Ovary (tissue), 7 donors: ENCODE measurements at regions not wholly inside any gene's neighbourhood (a gene's known extent, or its start where the extent isn't known, plus 50 kb on each side); places are given as distances from the start of the nearest gene placed in this dataset.

Experiments used
- DNase-seq, 5 donors: peaks; one replicate each; pipeline ENCODE4 v3.0.0-alpha.2; 2019 to 2020
- H3K27ac ChIP-seq, 2 donors: fragments of 200-600 bp; one replicate each; pipeline versions ENCODE4 v1.5.1 to v1.8.0; 2019 to 2022
- H3K27me3 ChIP-seq: fragments of 200-600 bp; one replicate; pipeline ENCODE4 v1.8.0; 2022
- H3K36me3 ChIP-seq: fragments of 200-600 bp; sonication (generic); one replicate; pipeline ENCODE4 v1.5.1; 2019
- H3K4me1 ChIP-seq: one replicate; pipeline ENCODE4 v1.8.1; 2013; ENCODE audit warnings: mild to moderate bottlenecking, moderate library complexity; ENCODE audit not compliant: insufficient read depth
- H3K4me3 ChIP-seq: fragments of 200-600 bp; sonication (generic); one replicate; pipeline ENCODE4 v1.5.1; 2017
- H3K9me3 ChIP-seq, 2 donors: fragments of 200-600 bp in 1 of 2; sonication (generic) in 1 of 2; one replicate each; pipeline versions ENCODE4 v1.5.1 to v1.8.1; 2013 to 2019; ENCODE audit warnings: mild to moderate bottlenecking in 1 of 2, moderate library complexity in 1 of 2
- CTCF ChIP-seq, 3 donors: fragments of 450-650 bp in 2 of 3; fragments of 200-600 bp in 1 of 3; IDR thresholded peaks; one replicate each; pipeline versions ENCODE4 v1.5.1 to v1.8.0; 2016 to 2022; ENCODE audit warnings: antibody characterized with exemption in 3 of 3, mild to moderate bottlenecking in 1 of 3
- EP300 ChIP-seq: sonication (generic); formaldehyde crosslinking; IDR thresholded peaks from one replicate; pipeline ENCODE4 v1.6.1; 2017; ENCODE audit warnings: antibody characterized with exemption
- POLR2A ChIP-seq: fragments of 450-650 bp; IDR thresholded peaks from one replicate; pipeline ENCODE4 v1.6.1; 2017; ENCODE audit warnings: antibody characterized with exemption, mild to moderate bottlenecking, moderate library complexity
- WGBS, 3 donors: extraction: QIAGEN DNeasy Blood & Tissue Kit in 1 of 3; methylation state at CpG; one replicate each; pipeline versions ENCODE4 v1.1.5 to v1.1.7; 2013 to 2017; 5-methylcytosine and 5-hydroxymethylcytosine counted together
- intact Hi-C, 4 donors: fragments of 100-400 bp; cut with DNase I; formaldehyde crosslinking; loops; one replicate each; pipeline versions ENCODE4 v1.11.0 to v1.15.1; 2022 to 2023
- donor health status: DM: no; HTN: no; CAD: no; lungs with moderate emphysema.
- donor health status: DM: no; HTN: no; CAD: no.
- donor health status: Bipolar disorder and iron deficiency.
- donor health status: DM: no; HTN: no; CAD: no.
- donor health status: DM: yes; HTN: yes; CAD: no.

GRCh38 chr11:123364080-123364479, 66.0 kb upstream of the GRAMD1B start:
- no peak for TF ChIP-seq POLR2A
- TF ChIP-seq CTCF (IDR thresholded peaks at IDR 0.05): no peak
- no peak for TF ChIP-seq EP300
- no peak for DNase-seq
- intact Hi-C loops: no loop called here
- no peak overlapping the region for H3K27ac ChIP-seq
- no peaks in the 10 kb centered on the region for H3K4me1 ChIP-seq
- no peaks in the 10 kb centered on the region for H3K36me3 ChIP-seq
- WGBS, 3 donors: 78 to 88% (median 82%) methylated on average over 9 of the region's 9 CpGs
- H3K9me3 ChIP-seq: no peaks in the 10 kb centered on the region
- no peak overlapping the region for H3K4me3 ChIP-seq
- H3K27me3 ChIP-seq: no peaks in the 10 kb centered on the region

- no peaks in the 10 kb centered on the region for H3K4me1 ChIP-seq
- H3K36me3 ChIP-seq: no peaks in the 10 kb centered on the region
- H3K4me3 ChIP-seq: no peak overlapping the region
- DNase-seq: no peak
- no peak overlapping the region for H3K27ac ChIP-seq
- H3K27me3 ChIP-seq: no peaks in the 10 kb centered on the region
- TF ChIP-seq CTCF (IDR thresholded peaks at IDR 0.05) (no peak), EP300 (no peak), POLR2A (no peak)
- no peaks in the 10 kb centered on the region for H3K9me3 ChIP-seq
- intact Hi-C loops: no loop called here
- WGBS, 3 donors: 66 to 69% (median 68%) methylated on average over 4 of the region's 4 CpGs
These were observed 66.5 kb upstream of the GRAMD1B start for GRCh38 chr11:123363556-123363955.

GRCh38 chr11:123362941-123363340, 67.1 kb upstream of the GRAMD1B start:
- WGBS, 3 donors: 5 to 9% (median 7%) methylated on average over 9 of the region's 9 CpGs

GRCh38 chr11:123362186-123362585, 67.9 kb upstream of the GRAMD1B start:
- intact Hi-C loops: no loop called here
- Histone ChIP-seq H3K27ac (no peak overlapping the region), H3K36me3 (no peaks in the 10 kb centered on the region), H3K9me3 (no peaks in the 10 kb centered on the region), H3K27me3 (no peaks in the 10 kb centered on the region), H3K4me1 (no peaks in the 10 kb centered on the region), H3K4me3 (no peak overlapping the region)
- TF ChIP-seq POLR2A: no peak
- TF ChIP-seq CTCF (IDR thresholded peaks at IDR 0.05): no peak
- TF ChIP-seq EP300: no peak
- DNase-seq: no peak

More at GRCh38 chr11:123362941-123363340, 67.1 kb upstream of the GRAMD1B start:
- DNase-seq: no peak
- intact Hi-C loops: no loop called here
- H3K36me3 ChIP-seq: no peaks in the 10 kb centered on the region
- TF ChIP-seq EP300 (no peak), CTCF (IDR thresholded peaks at IDR 0.05) (no peak), POLR2A (no peak)
- no peaks in the 10 kb centered on the region for H3K4me1 ChIP-seq
- no peaks in the 10 kb centered on the region for H3K27me3 ChIP-seq
- H3K4me3 ChIP-seq: no peak overlapping the region
- no peaks in the 10 kb centered on the region for H3K9me3 ChIP-seq
- no peak overlapping the region for H3K27ac ChIP-seq

GRCh38 chr11:123361110-123361509, 69.0 kb upstream of the GRAMD1B start:
- 72 to 84% (median 76%) methylated on average over 1 of the region's 1 CpG for WGBS, 3 donors
- Histone ChIP-seq H3K27ac (no peak overlapping the region), H3K27me3 (no peaks in the 10 kb centered on the region), H3K4me3 (no peak overlapping the region), H3K36me3 (no peaks in the 10 kb centered on the region), H3K9me3 (no peaks in the 10 kb centered on the region), H3K4me1 (no peaks in the 10 kb centered on the region)
- intact Hi-C loops: no loop called here
- TF ChIP-seq POLR2A (no peak), EP300 (no peak), CTCF (IDR thresholded peaks at IDR 0.05) (no peak)
- DNase-seq: no peak
